HK-2 (cell line): ENCODE measurements at regions not wholly inside any gene's neighbourhood (a gene's known extent, or its start where the extent isn't known, plus 50 kb on each side); places are given as distances from the start of the nearest gene placed in this dataset.
A peak's percentile ranks its signal among the peaks of the same experiment; 100 is the strongest.

Source experiments
- DNase-seq: peaks from one replicate; pipeline ENCODE4 v3.0.0-alpha.2; 2018; ENCODE audit not compliant: unreplicated experiment

- no peak for DNase-seq
These were observed 431.2 kb upstream of the THBS1 start for GRCh38 chr15:39149636-39150150.

- no peak for DNase-seq
These were observed 429.3 kb upstream of the THBS1 start for GRCh38 chr15:39151545-39151944.

GRCh38 chr15:39153058-39153714, 427.7 kb upstream of the THBS1 start:
- DNase-seq: no peak

- no peak for DNase-seq
These were observed 427.2 kb upstream of the THBS1 start for GRCh38 chr15:39153716-39154115.

GRCh38 chr15:39154227-39154638, 426.6 kb upstream of the THBS1 start:
- DNase-seq: no peak

GRCh38 chr15:39154776-39155175, 426.1 kb upstream of the THBS1 start:
- DNase-seq: no peak

- no peak for DNase-seq
These were observed 424.7 kb upstream of the THBS1 start for GRCh38 chr15:39156166-39156565.

- DNase-seq: no peak
These were observed 424.1 kb upstream of the THBS1 start for GRCh38 chr15:39156646-39157250.

GRCh38 chr15:39157882-39158281, 423.0 kb upstream of the THBS1 start:
- DNase-seq: no peak

- DNase-seq: no peak
These were observed 421.0 kb upstream of the THBS1 start for GRCh38 chr15:39159833-39160232.

- DNase-seq: no peak
These were observed 419.8 kb upstream of the THBS1 start for GRCh38 chr15:39161096-39161495.

- DNase-seq: no peak
These were observed 415.7 kb upstream of the THBS1 start for GRCh38 chr15:39165020-39165706.

- DNase-seq: no peak
These were observed 413.5 kb upstream of the THBS1 start for GRCh38 chr15:39167164-39168058.

GRCh38 chr15:39171944-39172368, 408.9 kb upstream of the THBS1 start:
- peak; percentile 76 for DNase-seq

GRCh38 chr15:39172380-39173281, 408.2 kb upstream of the THBS1 start:
- DNase-seq: no peak

- DNase-seq: no peak
These were observed 407.5 kb upstream of the THBS1 start for GRCh38 chr15:39173426-39173825.

- no peak for DNase-seq
These were observed 406.5 kb upstream of the THBS1 start for GRCh38 chr15:39174332-39174731.

GRCh38 chr15:39176030-39176429, 404.8 kb upstream of the THBS1 start:
- DNase-seq: no peak

- DNase-seq: no peak
These were observed 403.3 kb upstream of the THBS1 start for GRCh38 chr15:39177561-39177960.

- no peak for DNase-seq
These were observed 400.8 kb upstream of the THBS1 start for GRCh38 chr15:39180030-39180429.

GRCh38 chr15:39180483-39180933, 400.4 kb upstream of the THBS1 start:
- DNase-seq: no peak
